ENCODE measurements at regions not wholly inside any gene's neighbourhood (a gene's known extent, or its start where the extent isn't known, plus 50 kb on each side); places are given as distances from the start of the nearest gene placed in this dataset.

GRCh38 chrX:14295426-14295825 is 233.9 kb upstream of the GLRA2 start:
- TF ChIP-seq CTCF (IDR thresholded peaks at IDR 0.05), result no peak
- no peak for TF ChIP-seq POLR2A (IDR thresholded peaks at IDR 0.05)

Data from heart left ventricle (tissue), 13 donors.